K562 (cell line): ENCODE measurements at regions not wholly inside any gene's neighbourhood (a gene's known extent, or its start where the extent isn't known, plus 50 kb on each side); places are given as distances from the start of the nearest gene placed in this dataset.

Experiments used
- CREM ChIP-seq: IDR thresholded peaks from 2 replicates; pipeline ENCODE4 v1.6.1; 2014; ENCODE audit warnings: antibody characterized with exemption, low read depth
- EP300 ChIP-seq: IDR thresholded peaks from 2 replicates; pipeline ENCODE4 v1.6.1; 2012; ENCODE audit warnings: low read length, improper control_type of control experiment
- NR2C2 ChIP-seq, 2 experiments: fragments of 200-800 bp in 1 of 2; sonication (Bioruptor generic) in 1 of 2; sonication (generic) in 1 of 2; formaldehyde crosslinking in 1 of 2; IDR thresholded peaks; 2 replicates each; pipeline versions ENCODE4 v1.6.1 to v1.8.0; 2016 to 2022; ENCODE audit warnings: mild to moderate bottlenecking in 1 of 2, missing compliant biosample characterization in 1 of 2, missing genetic modification characterization in 1 of 2, missing genetic modification reagents in 1 of 2
- POLR2A ChIP-seq: fragments of 450-650 bp; conservative IDR thresholded peaks from 2 replicates; pipeline ENCODE4 v1.6.1; 2016
- RHOXF2B ChIP-seq: fragments of 250-450 bp; sonication (Bioruptor Pico); conservative IDR thresholded peaks from 2 replicates; pipeline ENCODE4 v1.5.1; 2021
- SAP30 ChIP-seq: fragments of 200-600 bp; sonication (generic); IDR thresholded peaks from 2 replicates; pipeline ENCODE4 v1.6.1; 2012; ENCODE audit warnings: borderline replicate concordance, low read depth, mild to moderate bottlenecking, moderate library complexity, low read length, control low read depth, inconsistent platforms; ENCODE audit not compliant: insufficient read depth, poor library complexity, severe bottlenecking
- YBX1 ChIP-seq: fragments of 450-650 bp; IDR thresholded peaks from 2 replicates; pipeline ENCODE4 v1.7.1; 2016; ENCODE audit warnings: mild to moderate bottlenecking
- ZBTB40 ChIP-seq, 2 experiments: fragments of 450-650 bp in 1 of 2; sonication (generic) in 1 of 2; formaldehyde crosslinking in 1 of 2; IDR thresholded peaks; 2 replicates each; pipeline versions ENCODE4 v1.7.1 to v1.9.0; 2016 to 2022; ENCODE audit warnings: inconsistent platforms in 1 of 2, mild to moderate bottlenecking in 1 of 2, missing genetic modification reagents in 1 of 2
- ZFP36 ChIP-seq: fragments of 150-350 bp; IDR thresholded peaks from 2 replicates; pipeline ENCODE4 v1.6.1; 2018; ENCODE audit warnings: low read length, low read depth; ENCODE audit not compliant: partially characterized antibody
- ZNF444 ChIP-seq: fragments of 250-450 bp; sonication (Bioruptor Pico); IDR thresholded peaks from 2 replicates; pipeline ENCODE4 v1.4.0; 2020; ENCODE audit warnings: mild to moderate bottlenecking, moderate library complexity

- no peak for TF ChIP-seq EP300
- TF ChIP-seq POLR2A = no peak
- TF ChIP-seq NR2C2 (CRISPR knock-in tag; IDR thresholded peaks at IDR 0.05) = no peak
- no peak for TF ChIP-seq NR2C2 (tag; IDR thresholded peaks at IDR 0.05)
- TF ChIP-seq YBX1 = no peak
- no peak for TF ChIP-seq ZBTB40 (IDR thresholded peaks at IDR 0.05)
- no peak for TF ChIP-seq ZBTB40 (CRISPR knock-in tag; IDR thresholded peaks at IDR 0.05)
- TF ChIP-seq ZNF444 (CRISPR knock-in tag) = no peak
- no peak for TF ChIP-seq ZFP36
- TF ChIP-seq CREM = no peak
- no peak for TF ChIP-seq SAP30
- TF ChIP-seq RHOXF2B (CRISPR knock-in tag) = no peak
Observed at GRCh38 chr4:59597536-59598329, 1602.4 kb upstream of the ADGRL3 start.
